HEK293T (cell line): ENCODE measurements at regions not wholly inside any gene's neighbourhood (a gene's known extent, or its start where the extent isn't known, plus 50 kb on each side); places are given as distances from the start of the nearest gene placed in this dataset.

Source experiments
- ARNT ChIP-seq: fragments of 450-650 bp; IDR thresholded peaks from 2 replicates; pipeline ENCODE4 v1.6.1; 2017; ENCODE audit warnings: mild to moderate bottlenecking
- CTBP1 ChIP-seq: fragments of 450-650 bp; IDR thresholded peaks from 2 replicates; pipeline ENCODE4 v1.6.1; 2016; ENCODE audit warnings: borderline replicate concordance
- ELF4 ChIP-seq: fragments of 450-650 bp; IDR thresholded peaks from 2 replicates; pipeline ENCODE4 v1.6.1; 2017; ENCODE audit warnings: antibody characterized with exemption
- FOXA1 ChIP-seq: fragments of 450-650 bp; IDR thresholded peaks from 2 replicates; pipeline ENCODE4 v1.6.1; 2016; ENCODE audit warnings: mild to moderate bottlenecking
- FOXM1 ChIP-seq: fragments of 450-650 bp; IDR thresholded peaks from 2 replicates; pipeline ENCODE4 v1.6.1; 2017; ENCODE audit warnings: mild to moderate bottlenecking, borderline replicate concordance
- TARDBP ChIP-seq: fragments of 450-650 bp; IDR thresholded peaks from 2 replicates; pipeline ENCODE4 v1.6.1; 2016

- no peak for TF ChIP-seq TARDBP
- no peak for TF ChIP-seq FOXM1
- no peak for TF ChIP-seq CTBP1
- no peak for TF ChIP-seq FOXA1
- no peak for TF ChIP-seq ELF4
- no peak for TF ChIP-seq ARNT
Measured at GRCh38 chr3:96200897-96201296, 613.5 kb upstream of the EPHA6 start.
